Activated CD4-positive, CD25-positive, alpha-beta regulatory T cell treated with anti-CD3 and anti-CD28 coated beads, Interleukin-2, amount 50 U/mL, for 72 hours (primary cell): ENCODE measurements at regions not wholly inside any gene's neighbourhood (a gene's known extent, or its start where the extent isn't known, plus 50 kb on each side); places are given as distances from the start of the nearest gene placed in this dataset.
"Not testable (repeated sequence)": the region's sequence is repeated elsewhere in the genome, so short reads cannot be mapped to it uniquely, and the experiment has no call there.

Experiments
- DNase-seq: peaks from one replicate; pipeline ENCODE4 v3.0.0; 2021

GRCh38 chr13:23050126-23050525, 130.7 kb upstream of the SGCG start:
- DNase-seq = no peak

GRCh38 chr13:23053711-23054110, 127.1 kb upstream of the SGCG start:
- not testable (repeated sequence) for DNase-seq

GRCh38 chr13:23059173-23059572, 121.6 kb upstream of the SGCG start:
- DNase-seq = no peak

GRCh38 chr13:23060959-23061358, 119.8 kb upstream of the SGCG start:
- no peak for DNase-seq

GRCh38 chr13:23067129-23067528, 113.7 kb upstream of the SGCG start:
- no peak for DNase-seq

- DNase-seq = no peak
Observed at GRCh38 chr13:23069566-23069965, 111.2 kb upstream of the SGCG start.

GRCh38 chr13:23074075-23074828, 106.5 kb upstream of the SGCG start:
- no peak for DNase-seq

- DNase-seq = no peak
Observed at GRCh38 chr13:23081220-23081619, 99.6 kb upstream of the SGCG start.

GRCh38 chr13:23081901-23082300, 98.9 kb upstream of the SGCG start:
- no peak for DNase-seq

- no peak for DNase-seq
Observed at GRCh38 chr13:23086968-23087623, 93.7 kb upstream of the SGCG start.

- DNase-seq = no peak
Observed at GRCh38 chr13:23087880-23088279, 92.9 kb upstream of the SGCG start.

GRCh38 chr13:23098161-23098907, 82.4 kb upstream of the SGCG start:
- no peak for DNase-seq

GRCh38 chr13:23105051-23105450, 75.7 kb upstream of the SGCG start:
- no peak for DNase-seq

GRCh38 chr13:23107665-23108064, 73.1 kb upstream of the SGCG start:
- no peak for DNase-seq

- no peak for DNase-seq
Observed at GRCh38 chr13:23119131-23119530, 61.6 kb upstream of the SGCG start.

GRCh38 chr13:23127540-23127939, 53.2 kb upstream of the SGCG start:
- DNase-seq = not testable (repeated sequence)

GRCh38 chr13:23129331-23129730, 51.4 kb upstream of the SGCG start:
- DNase-seq = no peak
